GM12864 (cell line): ENCODE measurements at regions not wholly inside any gene's neighbourhood (a gene's known extent, or its start where the extent isn't known, plus 50 kb on each side); places are given as distances from the start of the nearest gene placed in this dataset.

Experiments
- DNase-seq: peaks from one replicate; pipeline ENCODE4 v3.0.0-alpha.2; 2011; ENCODE audit warnings: low read depth
- H3K4me3 ChIP-seq: 2 replicates; pipeline ENCODE4 v1.5.1; 2011; ENCODE audit warnings: mild to moderate bottlenecking, low read depth, low read length, control low read depth
- CTCF ChIP-seq: IDR thresholded peaks from 2 replicates; pipeline ENCODE4 v1.5.1; 2011; ENCODE audit warnings: low read depth, mild to moderate bottlenecking, moderate library complexity, low read length, control low read depth, inconsistent platforms; ENCODE audit errors: missing control alignments

DNA sequence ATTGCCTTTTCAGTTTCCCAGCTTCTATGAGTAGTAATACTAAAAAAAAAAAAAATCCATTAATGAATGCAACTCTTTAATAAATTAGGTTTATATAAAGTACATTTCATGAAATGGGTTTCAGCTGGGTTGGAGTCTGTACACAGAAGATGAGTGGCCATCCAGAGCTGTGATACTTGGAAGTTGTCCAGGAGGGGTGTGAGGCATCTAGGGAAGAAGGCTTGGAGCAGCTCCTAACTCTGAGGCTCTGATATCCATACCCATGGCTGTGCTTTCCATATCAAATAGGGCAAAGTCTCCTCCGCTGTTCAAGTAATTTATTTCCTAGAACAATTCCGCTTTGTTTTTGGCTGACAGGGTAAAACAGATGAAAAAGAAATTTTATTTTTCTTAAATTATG is 423.3 kb upstream of the TENM3 start:
- H3K4me3 ChIP-seq: no peak overlapping the region
- no peak for DNase-seq
- no peak for TF ChIP-seq CTCF

DNA sequence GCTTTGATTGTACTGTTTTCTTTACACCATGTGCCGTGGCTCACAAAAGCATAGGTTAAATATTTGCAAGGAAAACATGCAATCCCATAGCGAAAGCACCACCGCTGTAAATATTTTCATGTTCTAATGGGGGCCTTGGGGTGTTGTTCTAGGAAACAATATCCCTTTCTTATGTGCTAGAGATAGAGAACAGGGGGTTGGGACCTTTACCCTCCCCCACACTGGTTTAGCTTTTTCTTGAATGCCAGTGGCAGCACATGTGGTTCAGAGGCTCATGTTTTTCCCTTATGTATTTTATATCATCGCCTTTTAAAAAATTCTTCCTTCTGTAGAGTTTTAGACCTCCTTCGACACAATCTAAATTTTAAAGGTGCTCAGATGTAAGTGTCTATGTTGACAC is 422.6 kb upstream of the TENM3 start:
- no peak overlapping the region for H3K4me3 ChIP-seq
- no peak for TF ChIP-seq CTCF
- DNase-seq: no peak

GRCh38 chr4:181821039-181822004 is 421.9 kb upstream of the TENM3 start:
- no peak overlapping the region for H3K4me3 ChIP-seq
- DNase-seq: no peak
- TF ChIP-seq CTCF: no peak

- H3K4me3 ChIP-seq: no peak overlapping the region
- DNase-seq: no peak
- no peak for TF ChIP-seq CTCF
These were observed 421.2 kb upstream of the TENM3 start for GRCh38 chr4:181822005-181822375.

- H3K4me3 ChIP-seq: no peak overlapping the region
- no peak for DNase-seq
- no peak for TF ChIP-seq CTCF
These were observed 420.0 kb upstream of the TENM3 start for GRCh38 chr4:181823183-181823582.

DNA sequence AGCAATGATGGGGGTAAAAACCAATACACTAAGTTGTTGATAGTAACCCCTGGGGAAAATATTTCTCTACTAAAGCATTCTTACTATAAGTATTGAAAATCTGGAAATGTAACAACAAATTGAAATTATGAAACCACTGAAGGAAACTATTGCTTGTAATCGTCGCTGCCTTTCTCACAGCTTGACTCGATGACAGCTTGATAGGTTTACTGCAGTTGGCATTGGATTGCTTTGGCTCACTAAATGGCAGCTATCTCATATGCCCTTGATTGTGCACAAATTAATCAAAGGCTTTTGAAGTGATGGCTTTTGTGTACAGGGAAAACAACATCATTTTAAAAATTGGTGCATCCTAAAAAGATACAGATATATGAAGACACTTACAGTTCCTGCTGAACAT is 419.6 kb upstream of the TENM3 start:
- no peak for TF ChIP-seq CTCF
- H3K4me3 ChIP-seq: no peak overlapping the region
- no peak for DNase-seq

- no peak overlapping the region for H3K4me3 ChIP-seq
- TF ChIP-seq CTCF: no peak
- no peak for DNase-seq
These were observed 417.6 kb upstream of the TENM3 start for GRCh38 chr4:181825564-181825963.
